ACC112 (cell line): ENCODE measurements at regions not wholly inside any gene's neighbourhood (a gene's known extent, or its start where the extent isn't known, plus 50 kb on each side); places are given as distances from the start of the nearest gene placed in this dataset.

Experiments
- H2AFZ ChIP-seq: fragments of 200-600 bp; sonication (generic); one replicate; pipeline ENCODE4 v1.6.0; 2017; ENCODE audit warnings: antibody characterized with exemption, low read length; ENCODE audit not compliant: unreplicated experiment
- H3K27ac ChIP-seq: fragments of 200-600 bp; sonication (generic); 2 replicates; pipeline ENCODE4 v1.5.1; 2014; ENCODE audit warnings: low read depth, mild to moderate bottlenecking, antibody characterized with exemption, low read length, moderate library complexity
- H3K27me3 ChIP-seq: fragments of 200-600 bp; sonication (generic); 2 replicates; pipeline ENCODE4 v1.6.1; 2014; ENCODE audit warnings: mild to moderate bottlenecking, antibody characterized with exemption, low read length, moderate library complexity, mixed read lengths; ENCODE audit not compliant: insufficient read depth
- H3K36me3 ChIP-seq: fragments of 200-600 bp; sonication (generic); 2 replicates; pipeline ENCODE4 v1.6.1; 2016; ENCODE audit warnings: mild to moderate bottlenecking, antibody characterized with exemption, low read length, moderate library complexity, mixed read lengths; ENCODE audit not compliant: insufficient read depth
- H3K4me1 ChIP-seq: fragments of 200-600 bp; sonication (generic); one replicate; pipeline ENCODE4 v1.6.1; 2016; ENCODE audit warnings: low read length, mixed read lengths; ENCODE audit not compliant: insufficient read depth, unreplicated experiment, control insufficient read depth
- H3K4me3 ChIP-seq: fragments of 200-600 bp; sonication (generic); 2 replicates; pipeline ENCODE4 v1.5.1; 2014; ENCODE audit warnings: mild to moderate bottlenecking, low read depth, low read length
- H3K79me2 ChIP-seq: fragments of 200-600 bp; sonication (generic); one replicate; pipeline ENCODE4 v1.6.0; 2016; ENCODE audit warnings: low read length; ENCODE audit not compliant: control insufficient read depth, unreplicated experiment, insufficient read depth

- no peaks in the 10 kb centered on the region for H3K4me1 ChIP-seq
- no peak overlapping the region for H2AFZ ChIP-seq
- no peaks in the 10 kb centered on the region for H3K79me2 ChIP-seq
- no peaks in the 10 kb centered on the region for H3K27me3 ChIP-seq
- H3K4me3 ChIP-seq: no peak overlapping the region
- H3K27ac ChIP-seq: no peak overlapping the region
- H3K36me3 ChIP-seq: no peaks in the 10 kb centered on the region
Measured at GRCh38 chr2:195592105-195592504, 64.9 kb upstream of the SLC39A10 start.

- Histone ChIP-seq H3K79me2 (no peaks in the 10 kb centered on the region), H3K27me3 (no peaks in the 10 kb centered on the region), H2AFZ (no peak overlapping the region), H3K27ac (no peak overlapping the region), H3K4me1 (no peaks in the 10 kb centered on the region), H3K36me3 (no peaks in the 10 kb centered on the region), H3K4me3 (no peak overlapping the region)
Measured at GRCh38 chr2:195590861-195591205, 66.2 kb upstream of the SLC39A10 start.

- Histone ChIP-seq H3K79me2 (no peaks in the 10 kb centered on the region), H3K36me3 (no peaks in the 10 kb centered on the region), H3K27me3 (no peaks in the 10 kb centered on the region), H3K27ac (no peak overlapping the region), H3K4me1 (no peaks in the 10 kb centered on the region), H2AFZ (no peak overlapping the region), H3K4me3 (no peak overlapping the region)
Measured at GRCh38 chr2:195590199-195590860, 66.7 kb upstream of the SLC39A10 start.

GRCh38 chr2:195587966-195588365, 69.1 kb upstream of the SLC39A10 start:
- no peak overlapping the region for H2AFZ ChIP-seq
- no peaks in the 10 kb centered on the region for H3K27me3 ChIP-seq
- H3K36me3 ChIP-seq: no peaks in the 10 kb centered on the region
- no peak overlapping the region for H3K4me3 ChIP-seq
- no peaks in the 10 kb centered on the region for H3K79me2 ChIP-seq
- H3K4me1 ChIP-seq: no peaks in the 10 kb centered on the region
- no peak overlapping the region for H3K27ac ChIP-seq

- Histone ChIP-seq H3K27me3 (no peaks in the 10 kb centered on the region), H3K4me3 (no peak overlapping the region), H3K27ac (no peak overlapping the region), H3K4me1 (no peaks in the 10 kb centered on the region), H2AFZ (no peak overlapping the region), H3K79me2 (no peaks in the 10 kb centered on the region), H3K36me3 (no peaks in the 10 kb centered on the region)
Measured at GRCh38 chr2:195586062-195586714, 70.8 kb upstream of the SLC39A10 start.

- Histone ChIP-seq H3K4me3 (no peak overlapping the region), H3K27ac (no peak overlapping the region), H3K36me3 (no peaks in the 10 kb centered on the region), H3K79me2 (no peaks in the 10 kb centered on the region), H3K4me1 (no peaks in the 10 kb centered on the region), H3K27me3 (no peaks in the 10 kb centered on the region), H2AFZ (no peak overlapping the region)
Measured at GRCh38 chr2:195582188-195582587, 74.8 kb upstream of the SLC39A10 start.

GRCh38 chr2:195579776-195580555, 77.1 kb upstream of the SLC39A10 start:
- Histone ChIP-seq H3K27ac (no peak overlapping the region), H3K4me1 (peaks cover 17% of the 10 kb centered on the region), H3K4me3 (no peak overlapping the region), H2AFZ (peak overlapping the region; percentile 0), H3K36me3 (no peaks in the 10 kb centered on the region), H3K79me2 (no peaks in the 10 kb centered on the region), H3K27me3 (no peaks in the 10 kb centered on the region)

- Histone ChIP-seq H2AFZ (no peak overlapping the region), H3K4me1 (peaks cover 22% of the 10 kb centered on the region), H3K36me3 (no peaks in the 10 kb centered on the region), H3K27me3 (no peaks in the 10 kb centered on the region), H3K4me3 (peak overlapping the region; percentile 18; the same call in 1 of the 2 replicates), H3K27ac (peak overlapping the region; percentile 74), H3K79me2 (no peaks in the 10 kb centered on the region)
Measured at GRCh38 chr2:195575879-195576401, 81.1 kb upstream of the SLC39A10 start.

- H3K27ac ChIP-seq: peak overlapping the region; percentile 50; the same call in 1 of the 2 replicates
- no peak overlapping the region for H2AFZ ChIP-seq
- no peaks in the 10 kb centered on the region for H3K27me3 ChIP-seq
- H3K4me1 ChIP-seq: peaks cover 22% of the 10 kb centered on the region
- H3K79me2 ChIP-seq: no peaks in the 10 kb centered on the region
- H3K36me3 ChIP-seq: no peaks in the 10 kb centered on the region
- H3K4me3 ChIP-seq: no peak overlapping the region
Measured at GRCh38 chr2:195575016-195575415, 82.0 kb upstream of the SLC39A10 start.

GRCh38 chr2:195574312-195574711, 82.7 kb upstream of the SLC39A10 start:
- Histone ChIP-seq H3K4me3 (no peak overlapping the region), H2AFZ (no peak overlapping the region), H3K36me3 (no peaks in the 10 kb centered on the region), H3K4me1 (peaks cover 22% of the 10 kb centered on the region), H3K27ac (no peak overlapping the region), H3K79me2 (no peaks in the 10 kb centered on the region), H3K27me3 (no peaks in the 10 kb centered on the region)
